ENCODE measurements at regions not wholly inside any gene's neighbourhood (a gene's known extent, or its start where the extent isn't known, plus 50 kb on each side); places are given as distances from the start of the nearest gene placed in this dataset.

- Histone ChIP-seq H2AK5ac (ENCODE audit: insufficient read length, low read length) (no peak overlapping the region), H3K4me1 (ENCODE audit: insufficient read depth, low read length) (no peaks in the 10 kb centered on the region; the same call in 1 of the 2 replicates), H3K9ac (ENCODE audit: extremely low read depth, insufficient read length, low read length) (no peak overlapping the region), H4K91ac (ENCODE audit: insufficient read length, low read depth, low read length) (no peak overlapping the region), H3K56ac (ENCODE audit: insufficient read length, low read depth, low read length) (no peak overlapping the region), H2BK5ac (ENCODE audit: insufficient read length, low read length) (no peak overlapping the region), H3K18ac (ENCODE audit: insufficient read length, low read depth, low read length) (no peak overlapping the region), H4K8ac (replicated peaks; ENCODE audit: insufficient read length, low read depth, low read length) (no peak overlapping the region), H3K23ac (ENCODE audit: insufficient read length, low read depth, low read length) (no peak overlapping the region), H2AFZ (ENCODE audit: low read length) (no peak overlapping the region), H3T11ph (ENCODE audit: low read length) (no peak overlapping the region), H3K9me3 (ENCODE audit: control insufficient read depth, low read depth, low read length) (no peaks in the 10 kb centered on the region), H3K27me3 (ENCODE audit: insufficient read depth, low read length) (no peaks in the 10 kb centered on the region), H3K27ac (ENCODE audit: insufficient read length, low read depth, low read length) (no peak overlapping the region), H3K14ac (ENCODE audit: insufficient read depth, low read length) (no peak overlapping the region), H3K4me2 (ENCODE audit: insufficient read depth, insufficient read length, low read length) (no peak overlapping the region), H3K4ac (ENCODE audit: low read depth, low read length) (no peak overlapping the region), H2BK15ac (ENCODE audit: low read depth, low read length) (no peak overlapping the region), H2BK20ac (ENCODE audit: low read depth, low read length, poor library complexity, severe bottlenecking) (no peak overlapping the region), H4K5ac (ENCODE audit: insufficient read length, low read depth, low read length) (no peak overlapping the region), H4K20me1 (ENCODE audit: control insufficient read depth, insufficient read depth, insufficient read length) (no peaks in the 10 kb centered on the region), H3K79me2 (ENCODE audit: insufficient read depth, low read length) (no peaks in the 10 kb centered on the region), H2BK120ac (ENCODE audit: low read depth, low read length, poor library complexity, severe bottlenecking) (no peak overlapping the region), H3K23me2 (ENCODE audit: insufficient read length, low read depth, low read length, poor library complexity, severe bottlenecking) (no peaks in the 10 kb centered on the region), H2BK12ac (ENCODE audit: insufficient read length, low read depth, low read length) (no peak overlapping the region), H3K79me1 (ENCODE audit: insufficient read depth, low read depth, low read length, poor library complexity, severe bottlenecking) (no peaks in the 10 kb centered on the region)
- Mint-ChIP-seq H3K27me3 (ENCODE audit: low read depth) (peaks cover 5% of the 10 kb centered on the region), H3K4me3 (no peak overlapping the region), H3K27ac (peak overlapping the region in 1 of 3 experiments; percentile 86; a peak in 1 of 7 replicates), H3K9me3 (peaks cover 0 to 1% of the 10 kb centered on the region in 2 experiments; a peak in 1 of 5 replicates), H3K4me1 (peaks cover 4 to 20% of the 10 kb centered on the region in 2 experiments; a peak in 3 of 4 replicates), H3K36me3 (ENCODE audit: insufficient read depth in 1 of 3, low read depth in 3 of 3) (peaks cover 0 to 4% (median 0%) of the 10 kb centered on the region in 3 experiments; a peak in 3 of 7 replicates)
- peak; percentile 20 for DNase-seq
- no CpG with 5 or more reads among the region's 16 CpGs for WGBS (ENCODE audit: extremely low coverage, insufficient read length, low lambda C conversion rate)
- TF ChIP-seq CTCF (conservative IDR thresholded peaks at IDR 0.05): no peak
These were observed 238.2 kb upstream of the NLRP1 start for GRCh38 chr17:5822281-5823060.
